GM19372 (cell line): ENCODE measurements at regions not wholly inside any gene's neighbourhood (a gene's known extent, or its start where the extent isn't known, plus 50 kb on each side); places are given as distances from the start of the nearest gene placed in this dataset.

Experiments
- ATAC-seq: cut with Tn5 transposase; IDR thresholded peaks from one replicate; pipeline ENCODE4 v1.9.1; 2021; ENCODE audit warnings: mild to moderate bottlenecking, low read depth, moderate library complexity; ENCODE audit not compliant: unreplicated experiment

DNA sequence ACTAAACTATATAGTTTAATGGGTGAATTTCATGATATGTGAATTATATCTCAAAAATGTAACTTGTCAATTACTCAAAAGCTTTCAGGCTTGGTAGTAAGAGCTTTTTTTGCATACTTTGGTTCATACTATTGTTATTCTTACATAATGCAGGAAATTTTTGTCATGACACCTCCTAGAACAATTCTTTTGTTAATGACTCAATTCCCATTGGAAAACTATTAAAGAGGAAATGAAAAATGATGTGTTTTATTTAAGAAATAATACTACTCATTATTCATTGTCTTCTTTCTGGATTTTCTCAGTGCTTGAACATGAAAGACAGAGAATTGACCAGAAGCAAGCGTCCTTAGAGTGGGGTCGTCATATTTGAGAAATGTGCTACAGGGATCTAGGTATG is 196.4 kb upstream of the KCNJ16 start:
- no peak for ATAC-seq

DNA sequence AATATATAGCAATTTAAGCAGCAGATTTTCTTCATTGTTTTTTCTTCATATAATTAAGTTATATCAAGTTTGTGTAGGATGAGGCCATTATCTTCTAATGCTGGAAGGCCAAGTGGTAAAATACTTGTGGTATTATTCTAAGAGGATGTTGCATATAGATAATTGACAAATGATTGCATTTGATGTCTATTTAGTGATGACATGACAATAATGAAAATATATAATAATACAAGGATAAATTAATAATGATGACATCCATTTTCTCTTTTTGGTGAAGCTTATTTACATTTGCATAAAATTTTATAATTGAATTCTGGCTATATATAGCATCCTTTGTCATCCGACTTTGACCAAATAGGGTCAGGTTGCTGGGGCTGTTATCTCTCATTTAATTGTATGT is 195.4 kb upstream of the KCNJ16 start:
- no peak for ATAC-seq

DNA sequence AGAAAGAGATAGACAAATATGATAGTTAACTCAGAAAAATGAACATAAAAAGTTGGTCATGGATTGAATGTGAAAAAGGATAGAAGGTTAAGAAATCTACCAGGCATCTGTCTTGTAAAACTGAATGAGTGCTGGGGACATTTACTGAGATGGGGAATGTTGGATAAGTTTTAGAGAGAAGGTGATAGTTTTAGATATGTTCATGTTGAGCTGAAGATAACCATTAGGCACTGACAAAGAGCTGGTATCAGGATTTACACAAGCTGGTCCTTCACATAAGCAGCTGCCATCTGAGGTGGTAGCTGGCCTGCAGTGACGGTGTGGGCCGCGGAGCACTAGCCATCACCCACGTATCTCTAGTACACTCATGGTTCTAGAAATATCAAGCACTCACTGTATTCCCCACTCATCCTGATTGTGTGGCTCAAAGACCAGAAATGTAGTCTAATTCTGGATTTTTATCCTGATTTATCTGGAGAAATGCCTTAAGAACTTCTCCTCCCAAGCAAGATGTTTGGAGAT is 194.4 kb upstream of the KCNJ16 start:
- ATAC-seq = no peak

DNA sequence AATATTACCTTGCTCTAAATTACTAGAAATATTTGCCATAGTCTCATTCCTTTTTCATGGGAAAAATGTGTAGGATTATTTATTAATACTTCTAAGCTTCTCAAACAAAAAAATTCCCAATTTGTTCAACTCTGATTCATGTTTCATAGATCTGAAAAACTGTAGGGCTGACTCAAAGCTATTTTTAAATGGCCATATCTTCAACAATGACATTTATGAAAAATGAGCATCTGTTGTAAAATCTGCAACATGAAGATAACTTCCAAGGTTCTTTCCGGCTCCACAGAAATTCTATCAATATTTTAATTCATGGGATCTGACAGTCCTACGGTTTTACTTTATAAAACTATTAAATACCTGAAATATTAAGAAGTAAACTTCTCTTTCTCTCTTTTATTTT is 192.7 kb upstream of the KCNJ16 start:
- ATAC-seq = no peak

DNA sequence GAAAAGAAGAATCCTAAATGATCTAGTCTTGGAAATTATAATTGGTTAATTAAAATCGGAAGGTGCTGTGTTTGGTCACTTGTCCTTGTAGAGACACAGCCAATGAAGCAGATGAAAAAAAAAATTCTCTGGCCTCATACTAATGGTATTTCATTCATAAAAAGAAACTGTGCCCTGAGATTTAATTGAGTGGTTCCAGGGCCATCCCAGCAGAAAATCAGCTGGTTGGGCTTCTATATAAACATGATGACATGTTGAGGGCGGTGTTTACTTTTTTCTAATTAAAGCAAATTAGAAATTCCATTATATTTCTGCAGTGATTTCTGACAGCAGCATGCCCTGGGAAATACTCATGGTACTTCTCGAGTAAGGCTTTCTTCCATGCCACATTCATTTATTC is 191.9 kb upstream of the KCNJ16 start:
- no peak for ATAC-seq

DNA sequence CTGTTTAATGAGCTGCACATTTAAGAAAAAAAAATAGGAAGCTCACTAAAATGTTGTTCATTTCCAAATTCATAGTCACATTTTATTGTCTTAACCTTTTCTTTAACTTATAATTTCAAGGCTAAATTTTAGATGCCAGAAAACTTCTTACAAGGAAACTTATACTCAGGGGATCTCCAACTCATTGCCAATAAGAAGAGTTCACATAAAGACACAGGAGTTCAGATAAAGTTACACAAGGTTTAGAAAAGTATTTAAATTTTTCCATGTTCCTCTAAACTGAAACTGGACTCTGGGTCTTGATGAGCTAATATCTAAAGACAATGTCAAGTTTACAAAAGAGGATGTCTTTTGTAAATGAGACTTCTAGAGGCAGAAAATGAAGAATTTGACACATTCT is 190.7 kb upstream of the KCNJ16 start:
- no peak for ATAC-seq

DNA sequence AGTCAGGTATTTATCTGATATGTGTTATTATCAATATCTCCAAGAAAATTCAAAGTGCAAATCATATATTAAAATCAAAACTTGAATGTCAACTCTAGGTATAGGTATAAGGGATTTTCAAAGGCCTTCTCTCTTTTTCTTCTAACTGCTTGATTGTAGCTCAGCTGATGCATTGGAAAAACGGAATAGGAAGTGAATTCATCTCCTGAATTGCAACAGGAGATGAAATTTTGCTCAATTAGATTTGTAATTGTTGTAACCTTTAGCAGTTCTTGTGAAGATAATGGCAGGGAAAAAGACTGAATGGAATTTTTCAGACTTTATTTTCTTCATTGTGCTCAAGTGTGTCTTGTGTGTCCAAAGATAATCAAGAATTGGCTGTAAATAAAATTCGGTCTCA is 190.2 kb upstream of the KCNJ16 start:
- ATAC-seq = no peak

DNA sequence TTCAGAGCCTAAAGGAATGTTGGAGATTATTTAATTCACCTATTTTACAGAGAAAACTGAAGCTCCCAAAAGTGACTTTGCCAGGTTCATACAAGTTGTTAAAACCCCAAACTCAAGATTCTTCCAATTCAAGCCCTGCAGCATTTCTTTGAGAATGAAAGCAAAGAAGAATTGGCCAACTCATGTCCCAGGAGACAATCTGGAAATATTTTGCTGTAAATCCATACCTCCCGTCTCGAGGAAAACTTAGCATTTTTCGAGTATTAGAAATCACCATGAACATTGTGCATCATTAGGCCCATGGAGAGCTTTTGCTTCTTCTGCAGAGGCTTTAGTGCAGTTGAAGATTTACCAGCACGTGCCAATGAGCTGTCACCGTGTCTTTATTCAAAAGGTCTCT is 176.4 kb upstream of the KCNJ16 start:
- no peak for ATAC-seq

DNA sequence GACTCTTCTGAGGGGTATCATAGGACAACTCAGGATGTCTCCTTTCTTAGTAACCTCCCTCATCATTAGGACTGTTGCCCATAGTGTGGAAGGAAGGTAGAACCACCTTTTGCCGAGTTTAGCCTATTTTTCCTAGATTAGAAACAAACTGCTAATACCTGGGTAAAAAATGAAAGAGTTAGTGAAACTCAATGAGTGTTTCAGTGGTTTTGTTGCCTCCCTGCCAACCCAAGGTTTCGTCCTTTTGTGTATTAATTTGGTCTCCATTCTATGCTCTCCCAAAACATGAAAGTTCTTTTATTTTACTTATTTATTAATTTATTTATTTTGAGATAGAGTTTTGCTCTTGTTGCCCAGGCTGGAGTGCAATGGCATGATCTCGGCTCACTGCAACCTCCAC is 174.9 kb upstream of the KCNJ16 start:
- no peak for ATAC-seq

DNA sequence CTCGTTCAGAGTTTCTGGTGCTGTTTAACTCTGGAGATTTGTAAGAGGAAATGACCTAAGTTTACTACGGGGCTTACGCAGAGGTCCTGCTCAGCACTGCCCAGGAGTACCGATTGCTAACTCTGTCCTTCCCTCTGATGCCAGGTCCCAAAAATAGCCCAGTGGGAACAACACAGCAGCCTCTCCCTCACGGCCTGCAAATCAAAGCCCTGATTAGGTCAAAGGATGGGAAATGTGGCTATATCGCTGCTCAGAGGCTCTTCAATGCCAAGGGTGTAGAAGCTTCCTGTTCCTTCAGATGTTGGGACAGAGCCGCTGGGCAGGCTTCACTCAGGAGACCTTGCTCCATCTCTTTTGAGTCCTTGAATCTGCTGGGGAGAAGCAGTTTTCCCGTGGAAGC is 174.2 kb upstream of the KCNJ16 start:
- ATAC-seq = no peak

DNA sequence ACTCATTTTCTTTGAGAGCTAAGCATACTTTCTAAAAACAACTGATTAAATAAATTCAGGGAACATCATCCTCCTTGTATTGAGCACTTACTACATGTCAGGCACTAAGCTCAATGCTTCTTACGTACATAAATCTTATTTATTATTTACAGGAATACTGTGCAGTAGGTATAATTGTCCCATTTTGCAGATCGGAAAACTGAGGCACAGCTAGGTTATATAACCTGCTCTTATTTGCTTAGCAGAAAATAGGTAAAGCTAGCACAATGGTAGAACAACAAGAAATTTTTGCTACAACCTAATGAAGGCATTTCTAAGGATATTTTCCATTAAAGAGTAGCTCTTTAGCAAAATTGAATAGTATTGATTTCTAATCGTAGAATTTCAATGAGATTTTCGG is 168.7 kb upstream of the KCNJ16 start:
- no peak for ATAC-seq

DNA sequence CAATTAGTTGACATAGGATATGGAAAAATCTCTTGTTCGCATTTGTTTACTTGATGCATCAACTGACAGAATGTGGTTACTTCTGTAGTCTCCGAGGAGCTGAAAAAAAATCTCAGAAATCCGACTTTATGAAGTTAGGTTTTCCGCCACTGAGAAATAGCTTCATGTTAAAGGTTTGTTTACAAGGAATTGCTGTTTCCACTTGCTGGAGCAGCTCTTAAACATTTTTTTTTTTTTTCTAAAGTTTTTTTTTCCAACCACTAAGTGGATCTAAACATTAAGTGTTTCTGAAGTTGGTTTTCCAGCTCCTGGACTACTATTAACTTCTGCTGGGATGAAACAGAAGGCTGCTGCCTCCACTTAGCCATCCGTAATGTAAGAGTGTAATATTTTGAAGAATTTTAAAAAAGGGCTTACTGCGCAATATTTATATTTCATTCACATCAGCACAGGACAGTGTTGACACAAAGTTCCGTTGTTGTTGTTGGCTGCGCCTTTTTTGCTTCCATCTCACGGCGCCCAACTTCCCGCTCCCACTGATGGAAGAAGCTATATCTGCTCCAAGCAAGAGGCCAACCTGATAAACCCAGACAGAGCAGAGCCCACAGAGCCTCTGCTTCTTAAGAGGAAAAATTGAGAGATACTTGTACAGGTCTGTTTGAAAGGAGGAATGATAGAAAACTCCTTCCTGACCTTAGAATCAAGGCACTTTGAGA is 167.7 kb upstream of the KCNJ16 start:
- ATAC-seq = no peak

DNA sequence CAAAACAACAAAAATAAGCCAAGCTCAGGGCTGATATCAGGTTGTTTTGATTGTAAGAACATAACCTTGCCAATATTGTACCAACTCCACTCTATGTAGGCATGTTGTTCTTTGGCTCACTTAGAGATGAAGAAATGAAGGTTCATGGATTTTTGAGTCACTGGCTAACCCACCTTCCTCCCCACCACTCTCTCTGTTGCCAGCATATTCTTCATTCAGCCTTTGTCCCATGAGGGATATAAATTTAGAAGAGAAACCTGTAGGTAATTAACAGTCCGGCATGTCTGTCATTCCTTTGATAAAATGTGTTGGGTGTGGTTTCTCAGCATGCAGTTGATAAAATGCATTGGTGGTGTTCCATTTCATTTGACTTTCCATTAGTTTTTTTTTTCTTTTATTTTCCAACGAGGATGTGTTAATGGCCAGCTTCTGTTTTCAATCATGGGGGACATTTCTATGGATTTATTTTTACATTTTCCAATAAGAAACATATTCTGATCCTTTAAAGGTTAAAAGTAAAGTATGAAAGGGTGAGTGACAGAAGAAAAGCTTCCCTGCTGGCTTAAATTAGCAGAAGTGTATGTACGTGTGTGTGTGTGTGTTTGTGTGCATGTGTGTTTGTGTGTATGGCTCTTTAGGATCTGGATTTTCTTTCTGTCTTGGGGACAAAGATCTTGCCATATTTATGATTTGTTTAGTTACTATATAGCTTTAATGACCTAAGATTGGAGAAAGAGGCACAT is 166.2 kb upstream of the KCNJ16 start:
- no peak for ATAC-seq

DNA sequence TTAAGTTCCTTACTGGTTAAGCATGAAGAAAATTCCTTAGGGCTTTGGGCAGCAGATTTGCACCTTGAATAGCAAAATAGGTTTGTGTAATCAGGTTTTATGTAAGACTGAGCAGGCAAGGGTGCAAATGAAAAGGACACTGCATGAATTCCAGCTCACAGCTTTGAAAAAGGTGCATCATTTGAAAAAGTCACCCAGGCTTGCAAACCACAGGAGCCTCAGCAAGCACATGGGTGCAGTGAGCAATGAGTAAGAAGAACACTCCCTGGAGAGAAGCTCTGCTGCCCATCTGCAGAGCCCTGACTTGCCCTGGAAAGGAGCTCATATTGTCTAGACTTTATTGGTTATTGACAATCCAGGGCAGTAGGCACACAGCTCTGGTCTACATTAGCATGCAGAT is 165.6 kb upstream of the KCNJ16 start:
- ATAC-seq = no peak

DNA sequence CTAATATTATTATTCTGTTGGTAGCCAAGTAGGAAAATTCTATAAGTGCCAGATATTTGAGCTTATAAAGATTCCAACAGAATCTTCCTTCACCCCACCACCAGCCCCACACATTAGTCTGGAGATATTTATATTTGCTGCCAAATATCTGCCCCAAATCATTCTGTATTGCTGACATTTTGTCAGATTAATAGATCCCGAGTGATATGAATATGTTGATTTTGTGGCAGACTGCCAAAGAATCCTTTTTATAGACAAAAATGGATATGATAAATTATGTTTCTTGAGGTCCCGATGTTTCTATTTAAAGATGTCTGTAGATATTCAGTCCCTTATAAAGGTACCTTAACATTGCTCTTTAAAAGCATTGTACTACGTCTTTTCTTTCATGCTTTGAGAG is 162.2 kb upstream of the KCNJ16 start:
- ATAC-seq = no peak

DNA sequence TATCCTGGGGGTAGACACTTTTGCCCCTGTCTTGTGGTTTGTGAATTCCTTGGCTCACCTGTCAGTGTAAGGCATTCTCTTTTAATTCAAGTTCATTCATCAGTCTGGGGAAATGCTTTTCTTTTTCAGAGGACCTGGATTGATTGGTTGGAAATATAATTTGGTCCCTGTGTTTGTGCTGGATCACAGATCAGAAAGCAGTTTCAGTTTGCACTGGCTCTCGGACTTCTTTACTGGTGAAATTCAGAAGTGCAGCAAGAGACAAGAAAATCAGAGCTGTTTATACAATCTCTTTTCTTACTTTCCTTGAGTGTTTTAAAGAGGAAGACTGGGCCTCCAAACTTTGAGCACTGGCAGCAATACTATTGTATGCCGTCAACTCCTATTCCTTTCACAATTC is 161.8 kb upstream of the KCNJ16 start:
- no peak for ATAC-seq

DNA sequence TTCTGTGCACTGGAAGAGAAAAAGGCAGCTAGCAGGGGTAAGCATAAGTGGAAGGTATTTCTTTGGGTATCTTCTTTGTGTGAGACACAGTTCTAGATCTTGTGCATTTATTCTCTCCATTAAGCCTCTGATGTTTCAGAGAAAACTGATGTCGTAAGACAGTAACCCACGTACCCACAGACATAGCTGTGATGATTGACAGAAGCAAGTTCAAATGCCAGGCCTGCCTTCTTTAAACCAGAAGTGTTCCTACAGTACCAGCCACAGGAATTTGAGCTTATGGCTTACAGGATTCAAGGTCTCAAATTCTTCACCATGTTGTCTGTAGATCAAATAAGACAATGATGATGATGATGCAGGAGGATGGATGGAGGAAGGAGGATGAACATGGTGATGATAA is 161.4 kb upstream of the KCNJ16 start:
- no peak for ATAC-seq

DNA sequence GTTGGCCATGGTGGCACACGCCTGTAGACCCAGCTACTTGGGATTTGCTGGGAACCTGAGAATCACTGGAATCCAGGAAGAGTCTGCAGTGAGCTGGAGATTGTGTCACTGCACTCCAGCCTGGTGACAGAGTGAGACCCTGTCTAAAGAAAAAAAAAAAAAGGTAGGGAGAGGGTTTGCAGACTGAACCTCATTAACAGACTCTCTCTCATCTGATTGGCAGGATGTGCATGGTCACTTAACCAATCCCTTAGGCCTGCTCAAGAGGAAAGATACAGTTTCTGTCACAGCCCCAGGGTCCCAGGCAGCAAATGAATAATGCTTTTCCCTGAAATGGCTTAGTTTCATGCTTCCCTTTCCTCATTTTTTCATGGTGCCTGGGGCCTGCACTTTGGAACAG is 160.5 kb upstream of the KCNJ16 start:
- ATAC-seq = no peak

DNA sequence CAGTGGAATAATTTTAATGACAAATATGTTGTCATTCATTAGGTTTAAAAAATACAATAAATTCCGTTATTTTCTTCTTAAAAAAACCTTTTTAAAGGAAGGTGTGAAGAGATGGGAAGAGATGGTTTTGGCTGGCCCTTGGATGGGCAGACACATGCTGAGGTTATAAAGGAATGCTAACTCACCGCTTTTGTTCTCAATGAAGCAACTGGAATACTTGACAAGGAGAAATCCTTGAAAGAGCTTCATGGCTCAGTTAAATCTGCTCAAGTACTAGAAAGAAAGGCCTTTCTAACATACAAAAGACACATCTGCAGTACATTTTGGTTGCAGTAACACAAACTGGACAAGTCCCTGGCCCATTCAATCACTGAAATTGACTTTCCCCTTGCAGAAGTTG is 158.3 kb upstream of the KCNJ16 start:
- no peak for ATAC-seq

DNA sequence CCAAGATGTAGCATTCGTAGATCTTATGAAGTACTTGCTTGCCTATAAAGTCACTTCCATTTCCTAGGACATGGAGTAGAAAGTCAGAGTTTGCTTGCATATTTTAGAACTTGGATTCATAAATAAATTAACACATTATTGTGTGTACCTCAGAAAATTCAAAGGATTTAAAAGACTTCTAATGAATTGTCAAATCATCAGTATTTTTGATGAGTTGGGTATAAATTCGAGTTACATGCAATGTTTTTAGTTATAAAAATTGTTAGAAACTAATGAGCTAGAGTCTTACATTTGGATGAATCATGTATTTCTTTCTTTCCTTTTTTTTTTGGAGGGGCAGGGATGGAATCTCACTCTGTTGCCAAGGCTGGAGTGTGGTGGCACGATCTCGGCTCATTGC is 156.9 kb upstream of the KCNJ16 start:
- ATAC-seq = no peak

DNA sequence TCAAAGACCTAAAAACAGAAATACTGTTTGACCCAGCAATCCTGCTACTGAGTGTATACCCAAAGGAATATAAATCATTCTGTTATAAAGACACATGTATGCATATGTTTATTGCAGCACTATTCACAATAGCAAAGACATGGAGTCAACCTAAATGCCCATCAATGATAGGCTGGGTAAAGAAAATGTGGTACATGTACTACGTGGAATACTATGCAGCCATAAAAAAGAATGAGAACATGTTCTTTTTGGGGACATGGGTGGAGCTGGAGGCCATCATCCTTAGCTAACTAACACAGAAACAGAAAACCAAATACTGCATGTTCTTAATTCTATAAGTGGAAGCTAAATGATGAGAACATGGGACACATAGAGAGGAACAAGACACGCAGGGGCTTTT is 155.2 kb upstream of the KCNJ16 start:
- ATAC-seq = no peak

DNA sequence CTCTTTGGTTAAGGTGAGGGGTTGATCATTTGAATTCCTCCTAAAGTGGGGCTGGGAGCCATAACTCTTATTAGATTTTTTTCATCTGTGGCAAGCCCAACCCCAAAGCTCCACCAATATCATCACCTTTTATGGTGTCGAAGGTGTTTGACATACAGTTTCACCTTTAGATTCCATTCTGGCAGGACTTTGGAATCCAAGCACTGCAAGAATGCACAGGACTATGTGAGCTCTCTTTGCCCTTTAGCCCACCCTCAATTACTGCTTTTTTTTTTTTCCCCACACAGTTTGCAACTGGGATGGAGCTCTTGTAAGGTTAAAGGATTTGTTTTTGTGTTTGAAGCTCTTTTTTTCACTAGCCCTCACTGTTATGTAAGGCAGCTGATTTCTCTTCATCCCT is 154.0 kb upstream of the KCNJ16 start:
- no peak for ATAC-seq
